ENCODE measurements at regions not wholly inside any gene's neighbourhood (a gene's known extent, or its start where the extent isn't known, plus 50 kb on each side); places are given as distances from the start of the nearest gene placed in this dataset.

- TF ChIP-seq POLR2AphosphoS5 (IDR thresholded peaks at IDR 0.05): no peak
- no peak for TF ChIP-seq CTCF (IDR thresholded peaks at IDR 0.05)
- no peak for TF ChIP-seq POLR2A (IDR thresholded peaks at IDR 0.05)
Observed at GRCh38 chr14:98594156-98594555, 677.8 kb downstream of the BCL11B start.

Measured in prostate gland (tissue), 2 donors.